K562 (cell line): ENCODE measurements at regions not wholly inside any gene's neighbourhood (a gene's known extent, or its start where the extent isn't known, plus 50 kb on each side); places are given as distances from the start of the nearest gene placed in this dataset.

Experiments
- ATAC-seq: fragments of 200-7000 bp; cut with Tn5 transposase; 3 replicates; pipeline ENCODE4 v1.9.1; 2020; ENCODE audit warnings: moderate library complexity
- BruUV-seq: library from RNA; stranded (reverse); fragments of 400-500 nt; replicated peaks from 2 replicates; lab custom pipeline; 2021; lab: Mats Ljungman, UMichigan
- CTCF ChIA-PET: fragments of 300-600 bp; formaldehyde crosslinking; extraction: SDS; loops from one replicate; lab custom pipeline; 2021; ENCODE audit warnings: low intra/inter-chr PET ratio; lab: Yijun Ruan, JAX
- POLR2A ChIA-PET: fragments of 300-600, 350-650 bp; sonication (Branson Sonifier 250); formaldehyde crosslinking; extraction: SDS; loops from one replicate; lab custom pipeline; 2021; ENCODE audit warnings: antibody characterized with exemption, inconsistent platforms; lab: Yijun Ruan, JAX
- DNase-seq, 4 experiments: peaks; one replicate each; pipeline versions ENCODE4 v3.0.0 to v3.0.0-alpha.2; 2011 to 2018; ENCODE audit warnings: low spot score in 3 of 4, mixed read lengths in 3 of 4; ENCODE audit errors: extremely low read depth in 1 of 4
- FAIRE-seq: peaks from 2 replicates; lab custom pipeline; 2011; peaks lifted over from hg19 to GRCh38; lab: Jason Lieb, UNC
- H2AFZ ChIP-seq: 2 replicates; pipeline ENCODE4 v1.6.0; 2011; ENCODE audit warnings: low read depth, low read length, control low read depth, inconsistent platforms
- H3K27ac ChIP-seq: fragments of 200-600 bp; 3 replicates; pipeline ENCODE4 v1.8.0; 2011; ENCODE audit warnings: low read depth, mild to moderate bottlenecking, control low read depth, inconsistent platforms, low read length, moderate library complexity, mixed read lengths; ENCODE audit errors: extremely low read depth
- H3K27me3 ChIP-seq, 2 experiments: fragments of 300-600 bp in 1 of 2; 2 replicates in 1 of 2; 3 replicates in 1 of 2; pipeline versions ENCODE4 v1.6.0 to v1.8.0; 2011; ENCODE audit warnings: inconsistent platforms in 2 of 2, low read length in 2 of 2, mild to moderate bottlenecking in 1 of 2, mixed read lengths in 1 of 2, moderate library complexity in 1 of 2; ENCODE audit not compliant: control insufficient read depth in 2 of 2, insufficient read depth in 2 of 2
- H3K36me3 ChIP-seq: fragments of 300-600 bp; 3 replicates; pipeline ENCODE4 v1.8.0; 2011; ENCODE audit warnings: mild to moderate bottlenecking, low read length, inconsistent platforms; ENCODE audit not compliant: control insufficient read depth, insufficient read depth
- H3K4me1 ChIP-seq, 2 experiments: fragments of 200-600 bp in 1 of 2; replicated peaks in 1 of 2; 2 replicates in 1 of 2; 3 replicates in 1 of 2; pipeline versions ENCODE4 v1.5.1 to v1.8.0; 2011; ENCODE audit warnings: inconsistent platforms in 2 of 2, low read length in 2 of 2, mild to moderate bottlenecking in 1 of 2, mixed read lengths in 1 of 2, moderate library complexity in 1 of 2; ENCODE audit not compliant: control insufficient read depth in 2 of 2, insufficient read depth in 2 of 2
- H3K4me2 ChIP-seq: 2 replicates; pipeline ENCODE4 v1.6.1; 2011; ENCODE audit warnings: low read length, control low read depth, inconsistent platforms, mixed read lengths; ENCODE audit not compliant: insufficient read depth
- H3K4me3 ChIP-seq: fragments of 200-600 bp; sonication (generic), shearing (Covaris generic); 2 replicates; pipeline ENCODE4 v1.5.1; 2016; ENCODE audit warnings: control low read depth, inconsistent platforms
- H3K79me2 ChIP-seq: fragments of 200-600 bp; 3 replicates; pipeline ENCODE4 v1.8.0; 2011; ENCODE audit warnings: low read length, inconsistent platforms; ENCODE audit not compliant: control insufficient read depth, insufficient read depth
- H3K9ac ChIP-seq, 2 experiments: 2 replicates each; pipeline versions ENCODE4 v1.6.0 to v1.6.1; 2011; ENCODE audit warnings: low read depth in 2 of 2, low read length in 2 of 2, control low read depth in 1 of 2, inconsistent platforms in 1 of 2, mild to moderate bottlenecking in 1 of 2, mixed read lengths in 1 of 2; ENCODE audit not compliant: insufficient read depth in 1 of 2
- H3K9me1 ChIP-seq: one replicate; pipeline ENCODE4 v1.6.0; 2011; ENCODE audit warnings: inconsistent platforms, mild to moderate bottlenecking, low read length, moderate library complexity; ENCODE audit not compliant: control insufficient read depth, insufficient read depth
- H3K9me3 ChIP-seq: replicated peaks from 2 replicates; pipeline ENCODE4 v1.5.1; 2011; ENCODE audit warnings: low read depth, low read length, inconsistent platforms; ENCODE audit not compliant: control insufficient read depth, insufficient read depth
- H4K20me1 ChIP-seq: replicated peaks from 2 replicates; pipeline ENCODE4 v1.6.1; 2011; ENCODE audit warnings: low read length, inconsistent platforms, mixed read lengths; ENCODE audit not compliant: control insufficient read depth, insufficient read depth
- CLOCK ChIP-seq: fragments of 250-450 bp; sonication (Bioruptor Pico); IDR thresholded peaks from 2 replicates; pipeline ENCODE4 v1.4.0; 2020; ENCODE audit warnings: mild to moderate bottlenecking, moderate library complexity, borderline replicate concordance
- ELK3 ChIP-seq: fragments of 450-650 bp; formaldehyde crosslinking; IDR thresholded peaks from 2 replicates; pipeline ENCODE4 v1.4.0; 2020; ENCODE audit warnings: mild to moderate bottlenecking
- ETS1 ChIP-seq: conservative IDR thresholded peaks from 2 replicates; pipeline ENCODE4 v1.6.1; 2011; ENCODE audit warnings: low read depth, mild to moderate bottlenecking, low read length; ENCODE audit not compliant: control insufficient read depth
- FUS ChIP-seq: fragments of 200-400 bp; formaldehyde crosslinking; optimal IDR thresholded peaks from 2 replicates; pipeline ENCODE3; 2017; ENCODE audit warnings: low read depth, low read length
- GABPB2 ChIP-seq: fragments of 250-450 bp; sonication (Bioruptor Pico); conservative IDR thresholded peaks from 2 replicates; pipeline ENCODE4 v1.5.1; 2021; ENCODE audit warnings: mild to moderate bottlenecking
- MXD1 ChIP-seq: fragments of 250-450 bp; sonication (Bioruptor Pico); IDR thresholded peaks from 2 replicates; pipeline ENCODE4 v1.8.0; 2021; ENCODE audit warnings: borderline replicate concordance, mild to moderate bottlenecking, moderate library complexity; ENCODE audit not compliant: poor library complexity, severe bottlenecking
- RAD21 ChIP-seq, 2 experiments: fragments of 250-450 bp in 1 of 2; fragments of 450-650 bp in 1 of 2; sonication (Bioruptor Pico) in 1 of 2; formaldehyde crosslinking in 1 of 2; IDR thresholded peaks in 1 of 2; conservative IDR thresholded peaks in 1 of 2; 2 replicates each; pipeline versions ENCODE4 v1.4.0 to v1.8.0; 2020 to 2022; ENCODE audit warnings: mild to moderate bottlenecking in 2 of 2, moderate library complexity in 1 of 2
- SAFB ChIP-seq: fragments of 200-400 bp; formaldehyde crosslinking; IDR thresholded peaks from 2 replicates; pipeline ENCODE4 v1.6.1; 2017; ENCODE audit warnings: low read depth, low read length, borderline replicate concordance
- SREBF1 ChIP-seq: fragments of 150-350 bp; IDR thresholded peaks from 2 replicates; pipeline ENCODE4 v1.6.1; 2014; ENCODE audit warnings: antibody characterized with exemption, low read depth, low read length, borderline replicate concordance
- SRSF3 ChIP-seq: fragments of 200-400 bp; formaldehyde crosslinking; IDR thresholded peaks from 2 replicates; pipeline ENCODE4 v1.6.1; 2016; ENCODE audit warnings: mild to moderate bottlenecking, low read length, moderate library complexity; ENCODE audit not compliant: insufficient read depth
- STAG1 ChIP-seq: sonication (generic); formaldehyde crosslinking; IDR thresholded peaks from 2 replicates; pipeline ENCODE4 v1.5.0; 2020; ENCODE audit warnings: missing genetic modification reagents, borderline replicate concordance
- TBP ChIP-seq: optimal IDR thresholded peaks from 2 replicates; pipeline ENCODE3; 2011; ENCODE audit warnings: low read depth, low read length, improper control_type of control experiment
- ZBTB17 ChIP-seq: fragments of 450-650 bp; formaldehyde crosslinking; IDR thresholded peaks from 2 replicates; pipeline ENCODE4 v1.4.0; 2020; ENCODE audit warnings: mild to moderate bottlenecking
- ZEB2 ChIP-seq: fragments of 450-650 bp; IDR thresholded peaks from 2 replicates; pipeline ENCODE4 v1.6.1; 2016
- ZKSCAN8 ChIP-seq: fragments of 200-800 bp; sonication (Bioruptor generic); IDR thresholded peaks from 2 replicates; pipeline ENCODE4 v1.6.1; 2016; ENCODE audit warnings: missing genetic modification characterization, missing compliant biosample characterization
- ZNF175 ChIP-seq: fragments of 200-800 bp; sonication (Bioruptor generic); IDR thresholded peaks from 2 replicates; pipeline ENCODE4 v1.6.1; 2016; ENCODE audit warnings: low read depth, mild to moderate bottlenecking, missing genetic modification characterization, missing compliant biosample characterization
- WGBS: fragments of 100-300 bp; shearing (Covaris generic); methylation state at CpG from one replicate; pipeline ENCODE4 v1.1.6; 2016; ENCODE audit warnings: low coverage, mixed read lengths; ENCODE audit not compliant: insufficient coverage; ENCODE audit errors: missing lambda C conversion rate; 5-methylcytosine and 5-hydroxymethylcytosine counted together
- in situ Hi-C: fragments of 300-500 bp; cut with MboI; formaldehyde crosslinking; loops from 4 replicates; pipeline ENCODE4 v1.15.0; 2018; ENCODE audit warnings: inconsistent platforms, mixed read lengths
- intact Hi-C: fragments of 100-400 bp; cut with micrococcal nuclease; formaldehyde crosslinking; loops from 2 replicates; pipeline ENCODE4 v1.14.2; 2022

GRCh38 chr12:14058717-14059116 lies 77.3 kb upstream of the GRIN2B start (continued):
- no peak for TF ChIP-seq SAFB
- no peak for TF ChIP-seq SRSF3

- TF ChIP-seq CLOCK (CRISPR knock-in tag): no peak
- no peak for TF ChIP-seq SREBF1
- no peak for TF ChIP-seq FUS
- TF ChIP-seq ELK3 (CRISPR knock-in tag): no peak
- TF ChIP-seq GABPB2 (CRISPR knock-in tag): no peak
- TF ChIP-seq ZBTB17: no peak
- TF ChIP-seq ZEB2: no peak
- no peak for TF ChIP-seq MXD1 (CRISPR knock-in tag)
- no peak for TF ChIP-seq ZKSCAN8 (CRISPR knock-in tag)
- no peak for TF ChIP-seq STAG1 (CRISPR knock-in tag)
- no peak for TF ChIP-seq TBP
- no peak for TF ChIP-seq RAD21 (CRISPR knock-in tag; conservative IDR thresholded peaks at IDR 0.05 in 1 of 2, IDR thresholded peaks at IDR 0.05 in 1 of 2)
- no peak for TF ChIP-seq ETS1
- TF ChIP-seq ZNF175 (CRISPR knock-in tag): no peak
- TF ChIP-seq, all 486 proteins: peak for 0
- no peak overlapping the region for H3K4me3 ChIP-seq
- no peak overlapping the region for H2AFZ ChIP-seq
- no peak overlapping the region for H3K4me2 ChIP-seq
- no peak overlapping the region for H3K9ac ChIP-seq
- no peak overlapping the region for H3K27ac ChIP-seq
- H3K4me1 ChIP-seq: no peaks in the 10 kb centered on the region
- no peaks in the 10 kb centered on the region for H3K9me1 ChIP-seq
- H3K9me3 ChIP-seq: no peaks in the 10 kb centered on the region
- in situ Hi-C loops: no loop called here
- BruUV-seq: no TSS peak
- FAIRE-seq (no peak), DNase-seq (no peak), ATAC-seq (no peak)
- H3K79me2 ChIP-seq: no peaks in the 10 kb centered on the region
- ChIA-PET CTCF (no interaction called here), POLR2A (interaction anchor here (0.6 kb wide), 1 partner anchor 11 kb away, joined by 3 read pairs; no protein-coding TSS in a partner anchor)
- H4K20me1 ChIP-seq: no peaks in the 10 kb centered on the region
- no peaks in the 10 kb centered on the region for H3K36me3 ChIP-seq
- 0% methylated on average over 2 of the region's 2 CpGs for WGBS
- intact Hi-C loops: no loop called here
- no peaks in the 10 kb centered on the region for H3K27me3 ChIP-seq
Measured at GRCh38 chr12:14059548-14059947, 78.1 kb upstream of the GRIN2B start.
